CD4-positive, CD25-positive, alpha-beta regulatory T cell (primary cell): ENCODE measurements at regions not wholly inside any gene's neighbourhood (a gene's known extent, or its start where the extent isn't known, plus 50 kb on each side); places are given as distances from the start of the nearest gene placed in this dataset.

Source experiments
- ATAC-seq, 2 donors: fragments of 150-1000 bp; cut with Tn5 transposase; one replicate each; pipeline ENCODE4 v1.10.0; 2021; ENCODE audit warnings: low read depth in 2 of 2, moderate number of reproducible peaks in 2 of 2, moderate library complexity in 1 of 2
- DNase-seq, 3 donors: peaks; one replicate each; pipeline versions ENCODE4 v3.0.0 to v3.0.0-alpha.2; 2012 to 2022; ENCODE audit warnings: mixed read lengths in 1 of 3
- H3K27ac ChIP-seq: one replicate; pipeline ENCODE4 v1.7.0; 2013; ENCODE audit warnings: mild to moderate bottlenecking, low read length; ENCODE audit not compliant: insufficient read depth, poor library complexity, severe bottlenecking
- H3K27me3 ChIP-seq: one replicate; pipeline ENCODE4 v1.7.0; 2013; ENCODE audit warnings: low read length; ENCODE audit not compliant: control insufficient read depth, insufficient read depth
- H3K36me3 ChIP-seq: one replicate; pipeline ENCODE4 v1.7.0; 2013; ENCODE audit warnings: mild to moderate bottlenecking, low read length, moderate library complexity; ENCODE audit not compliant: control insufficient read depth, insufficient read depth
- H3K4me1 ChIP-seq: 2 replicates; pipeline ENCODE4 v1.7.0; 2013; ENCODE audit warnings: mild to moderate bottlenecking, low read length; ENCODE audit not compliant: insufficient read depth, control insufficient read depth, poor library complexity, severe bottlenecking
- H3K4me3 ChIP-seq: one replicate; pipeline ENCODE4 v1.7.0; 2013; ENCODE audit warnings: low read depth, mild to moderate bottlenecking, low read length, moderate library complexity
- H3K9me3 ChIP-seq, 2 experiments: 1 replicate in 1 of 2; 2 replicates in 1 of 2; pipeline ENCODE4 v1.7.0; 2013; ENCODE audit warnings: low read length in 2 of 2, mild to moderate bottlenecking in 1 of 2, moderate library complexity in 1 of 2; ENCODE audit not compliant: control insufficient read depth in 2 of 2
- H3K27ac Mint-ChIP-seq, 3 donors: one replicate each; pipeline ENCODE4 v1.8.0; 2020 to 2022; ENCODE audit warnings: mild to moderate bottlenecking in 3 of 3, mixed read lengths in 3 of 3, moderate library complexity in 2 of 3
- H3K27me3 Mint-ChIP-seq: one replicate; pipeline ENCODE4 v1.8.0; 2022; ENCODE audit warnings: mild to moderate bottlenecking, mixed read lengths
- H3K36me3 Mint-ChIP-seq: one replicate; pipeline ENCODE4 v1.8.0; 2020; ENCODE audit warnings: mixed read lengths
- H3K4me1 Mint-ChIP-seq, 4 donors: one replicate each; pipeline ENCODE4 v1.8.0; 2020 to 2022; ENCODE audit warnings: mixed read lengths in 4 of 4, mild to moderate bottlenecking in 1 of 4
- H3K4me3 Mint-ChIP-seq, 4 donors: one replicate each; pipeline ENCODE4 v1.8.0; 2020 to 2022; ENCODE audit warnings: mild to moderate bottlenecking in 4 of 4, mixed read lengths in 4 of 4, moderate library complexity in 3 of 4
- H3K9me3 Mint-ChIP-seq, 7 donors: one replicate each; pipeline ENCODE4 v1.8.0; 2020 to 2022; ENCODE audit warnings: mixed read lengths in 7 of 7, mild to moderate bottlenecking in 3 of 7, moderate library complexity in 2 of 7

DNA sequence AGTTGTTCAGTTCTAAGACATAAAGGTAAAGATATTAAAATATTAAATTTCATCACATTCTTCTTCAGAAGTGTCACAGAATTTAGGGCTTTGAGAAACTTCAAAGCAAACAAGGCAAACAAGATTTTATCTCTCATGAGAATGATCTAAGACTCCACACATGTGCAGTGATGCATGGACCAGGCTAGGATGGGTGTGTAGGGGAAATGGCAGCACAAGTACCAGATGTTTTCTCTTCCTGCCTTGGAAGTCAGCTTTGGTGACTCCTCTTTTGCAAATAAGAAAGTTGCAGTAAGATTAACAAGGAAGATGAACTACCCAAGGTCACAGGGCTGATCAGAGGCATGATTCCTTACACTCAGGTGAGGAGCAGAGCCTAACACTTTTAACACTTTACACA, 163.8 kb upstream of the LMNTD1 start:
- no peaks in the 10 kb centered on the region for H3K4me1 Mint-ChIP-seq

DNA sequence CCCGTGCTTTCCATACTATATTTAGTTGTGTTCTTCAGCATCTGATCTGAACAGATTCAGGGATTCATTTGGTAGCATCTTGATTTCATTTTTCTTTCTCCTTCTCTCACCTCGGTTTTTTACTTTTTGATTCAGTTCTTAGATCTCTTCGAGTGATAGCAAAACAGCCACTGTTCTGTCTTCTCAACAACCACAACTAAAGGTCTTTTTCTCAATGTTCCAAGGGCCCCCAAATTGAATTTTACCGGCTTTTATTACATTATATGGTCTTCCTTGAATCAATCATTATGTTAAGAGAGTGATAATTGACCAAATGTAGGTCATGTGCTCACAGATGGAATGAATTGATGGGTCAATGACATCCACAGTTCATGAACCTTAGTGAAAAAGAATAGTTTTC, 164.5 kb upstream of the LMNTD1 start:
- no peak for ATAC-seq
- H3K4me3 ChIP-seq, result no peak overlapping the region
- Mint-ChIP-seq H3K27ac (no peak overlapping the region), H3K27me3 (peaks cover 4% of the 10 kb centered on the region), H3K4me3 (no peak overlapping the region), H3K9me3 (peaks cover 0 to 8% (median 2%) of the 10 kb centered on the region in 7 donors), H3K4me1 (no peaks in the 10 kb centered on the region), H3K36me3 (no peaks in the 10 kb centered on the region)
- H3K9me3 ChIP-seq, result no peaks in the 10 kb centered on the region
- H3K36me3 ChIP-seq, result no peaks in the 10 kb centered on the region
- no peak overlapping the region for H3K27ac ChIP-seq
- DNase-seq, result no peak
- H3K27me3 ChIP-seq, result no peaks in the 10 kb centered on the region
- H3K4me1 ChIP-seq, result no peaks in the 10 kb centered on the region

More for the DNA sequence above, 163.8 kb upstream of the LMNTD1 start:
- Mint-ChIP-seq H3K36me3 (no peaks in the 10 kb centered on the region), H3K27ac (no peak overlapping the region), H3K9me3 (peaks cover 0 to 8% (median 1%) of the 10 kb centered on the region in 7 donors), H3K27me3 (peaks cover 4% of the 10 kb centered on the region), H3K4me3 (no peak overlapping the region)
- no peaks in the 10 kb centered on the region for H3K36me3 ChIP-seq
- H3K27me3 ChIP-seq, result no peaks in the 10 kb centered on the region
- ATAC-seq, result no peak
- no peaks in the 10 kb centered on the region for H3K9me3 ChIP-seq
- no peak for DNase-seq
- H3K27ac ChIP-seq, result no peak overlapping the region
- no peak overlapping the region for H3K4me3 ChIP-seq
- H3K4me1 ChIP-seq, result no peaks in the 10 kb centered on the region

- Mint-ChIP-seq H3K36me3 (no peaks in the 10 kb centered on the region), H3K4me1 (no peaks in the 10 kb centered on the region), H3K27ac (no peak overlapping the region), H3K4me3 (no peak overlapping the region), H3K9me3 (peaks cover 0 to 8% (median 2%) of the 10 kb centered on the region in 7 donors), H3K27me3 (peaks cover 4% of the 10 kb centered on the region)
- Histone ChIP-seq H3K4me3 (no peak overlapping the region), H3K4me1 (no peaks in the 10 kb centered on the region), H3K36me3 (no peaks in the 10 kb centered on the region), H3K27ac (no peak overlapping the region), H3K27me3 (no peaks in the 10 kb centered on the region), H3K9me3 (no peaks in the 10 kb centered on the region)
- ATAC-seq, result no peak
- no peak for DNase-seq
These were observed 165.1 kb upstream of the LMNTD1 start for GRCh38 chr12:25718081-25718731.

DNA sequence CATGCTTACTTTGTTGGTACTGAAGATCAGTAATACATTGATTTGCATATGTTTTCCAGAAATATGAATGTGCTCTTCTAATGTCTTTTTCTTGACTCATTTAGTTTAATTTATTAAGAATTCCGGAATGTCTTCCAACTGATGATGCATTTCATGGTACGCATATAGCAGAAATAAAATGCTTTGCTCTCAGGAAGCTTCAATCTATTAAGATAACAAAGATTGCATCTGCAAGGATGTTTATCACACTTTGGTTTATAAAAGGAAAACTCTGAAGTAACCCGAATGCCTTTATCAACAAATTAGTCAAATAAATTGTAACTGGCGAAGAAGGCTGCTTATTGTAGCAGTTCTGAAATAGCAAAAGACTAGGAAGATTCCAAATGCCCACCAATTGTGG, 166.4 kb upstream of the LMNTD1 start:
- H3K27ac Mint-ChIP-seq, result no peak overlapping the region

GRCh38 chr12:25723336-25723735, 170.3 kb upstream of the LMNTD1 start:
- Histone ChIP-seq H3K9me3 (no peaks in the 10 kb centered on the region), H3K36me3 (no peaks in the 10 kb centered on the region), H3K4me1 (no peaks in the 10 kb centered on the region), H3K4me3 (no peak overlapping the region), H3K27me3 (no peaks in the 10 kb centered on the region), H3K27ac (no peak overlapping the region)
- no peaks in the 10 kb centered on the region for H3K27me3 Mint-ChIP-seq
- H3K36me3 Mint-ChIP-seq, result no peaks in the 10 kb centered on the region
- no peaks in the 10 kb centered on the region for H3K4me1 Mint-ChIP-seq
- no peak overlapping the region for H3K4me3 Mint-ChIP-seq
- no peak for ATAC-seq
- peaks cover 0 to 6% (median 0%) of the 10 kb centered on the region in 7 donors for H3K9me3 Mint-ChIP-seq
- no peak overlapping the region for H3K27ac Mint-ChIP-seq
- no peak for DNase-seq

More for the DNA sequence above, 166.4 kb upstream of the LMNTD1 start:
- peaks cover 4% of the 10 kb centered on the region for H3K27me3 Mint-ChIP-seq
- no peaks in the 10 kb centered on the region for H3K4me1 ChIP-seq
- no peaks in the 10 kb centered on the region for H3K27me3 ChIP-seq
- no peak overlapping the region for H3K4me3 ChIP-seq
- H3K4me3 Mint-ChIP-seq, result no peak overlapping the region
- H3K9me3 ChIP-seq, result no peaks in the 10 kb centered on the region
- H3K36me3 ChIP-seq, result no peaks in the 10 kb centered on the region
- H3K9me3 Mint-ChIP-seq, result peaks cover 0 to 7% (median 2%) of the 10 kb centered on the region in 7 donors
- no peaks in the 10 kb centered on the region for H3K36me3 Mint-ChIP-seq
- H3K4me1 Mint-ChIP-seq, result no peaks in the 10 kb centered on the region
- ATAC-seq, result no peak
- DNase-seq, result no peak
- no peak overlapping the region for H3K27ac ChIP-seq

GRCh38 chr12:25723921-25724491, 170.9 kb upstream of the LMNTD1 start:
- Histone ChIP-seq H3K4me1 (no peaks in the 10 kb centered on the region), H3K27me3 (no peaks in the 10 kb centered on the region), H3K27ac (no peak overlapping the region), H3K4me3 (no peak overlapping the region), H3K36me3 (no peaks in the 10 kb centered on the region), H3K9me3 (no peaks in the 10 kb centered on the region)
- no peaks in the 10 kb centered on the region for H3K4me1 Mint-ChIP-seq
- no peak overlapping the region for H3K27ac Mint-ChIP-seq
- H3K27me3 Mint-ChIP-seq, result no peaks in the 10 kb centered on the region
- no peaks in the 10 kb centered on the region for H3K36me3 Mint-ChIP-seq
- peaks cover 0 to 6% (median 0%) of the 10 kb centered on the region in 7 donors for H3K9me3 Mint-ChIP-seq
- ATAC-seq (no peak), DNase-seq (no peak)
- H3K4me3 Mint-ChIP-seq, result no peak overlapping the region

GRCh38 chr12:25725470-25725869, 172.4 kb upstream of the LMNTD1 start:
- no peak overlapping the region for H3K4me3 ChIP-seq
- H3K36me3 Mint-ChIP-seq, result no peaks in the 10 kb centered on the region

GRCh38 chr12:25725931-25726330, 172.8 kb upstream of the LMNTD1 start:
- Mint-ChIP-seq H3K4me1 (no peaks in the 10 kb centered on the region), H3K27me3 (no peaks in the 10 kb centered on the region), H3K36me3 (no peaks in the 10 kb centered on the region), H3K9me3 (peaks cover 0 to 10% (median 3%) of the 10 kb centered on the region in 7 donors), H3K4me3 (no peak overlapping the region), H3K27ac (no peak overlapping the region)
- ATAC-seq (no peak), DNase-seq (no peak)
- Histone ChIP-seq H3K9me3 (peaks cover 0 to 2% of the 10 kb centered on the region in 2 experiments), H3K4me3 (no peak overlapping the region), H3K36me3 (no peaks in the 10 kb centered on the region), H3K4me1 (no peaks in the 10 kb centered on the region), H3K27ac (no peak overlapping the region), H3K27me3 (no peaks in the 10 kb centered on the region)

More at GRCh38 chr12:25725470-25725869, 172.4 kb upstream of the LMNTD1 start:
- ATAC-seq, result no peak
- Histone ChIP-seq H3K4me1 (no peaks in the 10 kb centered on the region), H3K36me3 (no peaks in the 10 kb centered on the region), H3K27me3 (no peaks in the 10 kb centered on the region), H3K9me3 (peaks cover 0 to under 1% of the 10 kb centered on the region in 2 experiments), H3K27ac (no peak overlapping the region)
- Mint-ChIP-seq H3K4me3 (no peak overlapping the region), H3K27ac (no peak overlapping the region), H3K27me3 (no peaks in the 10 kb centered on the region), H3K4me1 (no peaks in the 10 kb centered on the region), H3K9me3 (peaks cover 0 to 9% (median 3%) of the 10 kb centered on the region in 7 donors)
- DNase-seq, result no peak
